GM13976 (cell line): ENCODE measurements at regions not wholly inside any gene's neighbourhood (a gene's known extent, or its start where the extent isn't known, plus 50 kb on each side); places are given as distances from the start of the nearest gene placed in this dataset.

Experiments used
- DNase-seq: peaks from one replicate; pipeline ENCODE4 v3.0.0; 2012; ENCODE audit warnings: low spot score
- CTCF ChIP-seq: IDR thresholded peaks from 2 replicates; pipeline ENCODE4 v1.5.1; 2012; ENCODE audit warnings: borderline replicate concordance, mild to moderate bottlenecking; ENCODE audit not compliant: insufficient read depth; ENCODE audit errors: extremely low read depth, missing control alignments, control extremely low read depth
- in situ Hi-C: fragments of 300-500 bp; cut with MboI; formaldehyde crosslinking; loops from one replicate; pipeline ENCODE4 v1.12.0; 2022; ENCODE audit warnings: low sequenced_read_pairs, mixed read lengths, inconsistent platforms; ENCODE audit not compliant: unreplicated experiment

- no peak for TF ChIP-seq CTCF
- in situ Hi-C loops = no loop called here
These were observed 455.8 kb downstream of the PCNX1 start for GRCh38 chr14:71362920-71363584.

GRCh38 chr14:71363946-71364925, 457.0 kb downstream of the PCNX1 start:
- DNase-seq = no peak
- no peak for TF ChIP-seq CTCF

More at GRCh38 chr14:71362920-71363584, 455.8 kb downstream of the PCNX1 start:
- DNase-seq = no peak

GRCh38 chr14:71365361-71365760, 458.1 kb downstream of the PCNX1 start:
- in situ Hi-C loops = no loop called here
- DNase-seq = no peak
- TF ChIP-seq CTCF = no peak

More at GRCh38 chr14:71363946-71364925, 457.0 kb downstream of the PCNX1 start:
- in situ Hi-C loops = no loop called here

DNA sequence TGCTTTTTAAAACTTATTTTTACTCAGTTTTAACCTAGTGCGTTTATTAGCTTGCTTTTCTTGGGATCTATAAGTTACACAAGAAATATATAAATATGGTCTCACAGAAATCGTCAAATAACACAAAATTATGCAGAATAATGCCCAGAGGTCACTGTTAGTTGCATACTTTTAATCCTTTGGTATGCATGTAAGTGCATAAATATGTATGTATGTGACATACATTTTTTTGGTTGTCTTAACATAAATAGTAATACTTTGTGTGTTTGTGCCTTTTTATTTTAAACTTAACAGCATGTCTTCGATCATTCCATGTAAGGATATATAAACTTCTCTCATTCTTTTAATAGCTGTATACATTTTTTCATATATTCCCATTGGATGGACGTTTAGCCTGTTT, 459.6 kb downstream of the PCNX1 start:
- no peak for TF ChIP-seq CTCF
- in situ Hi-C loops = no loop called here
- DNase-seq = no peak

GRCh38 chr14:71371711-71372396, 464.6 kb downstream of the PCNX1 start:
- TF ChIP-seq CTCF = no peak
- peak; percentile 43 for DNase-seq
- in situ Hi-C loops = no loop called here

DNA sequence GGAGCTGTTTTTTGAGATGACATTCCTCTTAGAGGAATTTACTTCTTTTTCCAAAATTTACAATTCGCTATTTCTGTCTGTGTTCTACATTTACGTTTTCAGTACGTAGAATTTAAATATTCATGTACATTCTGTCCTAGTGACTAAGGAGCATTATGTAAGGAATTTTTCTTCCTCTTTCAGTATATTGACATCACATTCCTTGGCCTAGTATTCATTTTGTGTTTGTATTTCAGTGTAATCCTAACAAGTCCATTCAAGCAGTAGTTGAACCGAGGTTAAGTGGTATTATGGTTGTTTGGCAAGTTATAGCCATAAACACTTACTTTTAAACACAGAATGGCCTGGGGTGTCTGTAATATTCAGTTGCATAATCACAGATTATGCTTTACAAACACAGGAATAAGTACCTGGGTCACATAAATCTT, 465.2 kb downstream of the PCNX1 start:
- no peak for TF ChIP-seq CTCF
- DNase-seq = no peak
- in situ Hi-C loops = no loop called here
